GM19395 (cell line): ENCODE measurements at regions not wholly inside any gene's neighbourhood (a gene's known extent, or its start where the extent isn't known, plus 50 kb on each side); places are given as distances from the start of the nearest gene placed in this dataset.
"Not testable (repeated sequence)": the region's sequence is repeated elsewhere in the genome, so short reads cannot be mapped to it uniquely, and the experiment has no call there.

Experiments
- ATAC-seq: cut with Tn5 transposase; IDR thresholded peaks from one replicate; pipeline ENCODE4 v1.9.1; 2021; ENCODE audit warnings: mild to moderate bottlenecking, moderate library complexity; ENCODE audit not compliant: unreplicated experiment

DNA sequence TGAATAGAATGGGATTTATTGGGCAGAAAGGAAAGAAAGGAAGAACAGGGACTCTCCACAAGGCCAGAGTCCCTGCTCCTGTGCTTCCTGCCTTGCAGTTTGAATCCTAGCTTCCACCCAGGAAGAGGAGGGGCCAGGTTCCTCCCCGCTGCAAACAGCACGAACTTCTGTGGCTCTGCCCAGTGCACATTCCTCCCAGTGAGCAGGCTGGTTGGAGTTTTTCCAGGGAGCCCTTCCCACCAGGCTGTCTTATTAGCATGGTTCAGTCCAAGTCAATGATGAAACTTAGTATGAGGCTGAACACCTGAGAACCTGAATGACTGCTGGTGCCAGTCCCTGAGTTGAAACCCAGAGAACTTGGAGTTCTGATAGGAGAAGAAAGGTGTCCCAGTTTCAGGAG lies 247.2 kb downstream of the DUSP10 start:
- ATAC-seq: no peak

DNA sequence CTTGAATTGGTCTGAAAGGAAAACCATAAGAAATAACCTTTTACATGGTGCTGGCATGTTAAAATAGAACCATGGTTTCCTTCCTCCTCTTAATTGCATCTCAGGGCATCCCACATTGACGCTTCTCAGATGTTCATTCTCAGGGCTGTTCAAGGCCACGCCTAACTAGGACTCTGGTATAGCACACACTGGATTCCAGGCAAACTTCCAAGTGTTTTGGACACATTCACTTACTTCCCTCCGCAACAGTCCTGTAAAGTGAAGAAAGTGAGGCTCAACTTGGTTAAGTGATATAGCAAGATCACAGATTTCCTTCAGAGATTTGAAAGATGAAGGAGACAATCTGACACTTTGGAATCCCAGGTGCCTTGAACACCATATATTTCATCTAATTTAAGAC lies 244.8 kb downstream of the DUSP10 start:
- ATAC-seq: no peak

- no peak for ATAC-seq
Observed at GRCh38 chr1:221503268-221503667, 238.6 kb downstream of the DUSP10 start.

DNA sequence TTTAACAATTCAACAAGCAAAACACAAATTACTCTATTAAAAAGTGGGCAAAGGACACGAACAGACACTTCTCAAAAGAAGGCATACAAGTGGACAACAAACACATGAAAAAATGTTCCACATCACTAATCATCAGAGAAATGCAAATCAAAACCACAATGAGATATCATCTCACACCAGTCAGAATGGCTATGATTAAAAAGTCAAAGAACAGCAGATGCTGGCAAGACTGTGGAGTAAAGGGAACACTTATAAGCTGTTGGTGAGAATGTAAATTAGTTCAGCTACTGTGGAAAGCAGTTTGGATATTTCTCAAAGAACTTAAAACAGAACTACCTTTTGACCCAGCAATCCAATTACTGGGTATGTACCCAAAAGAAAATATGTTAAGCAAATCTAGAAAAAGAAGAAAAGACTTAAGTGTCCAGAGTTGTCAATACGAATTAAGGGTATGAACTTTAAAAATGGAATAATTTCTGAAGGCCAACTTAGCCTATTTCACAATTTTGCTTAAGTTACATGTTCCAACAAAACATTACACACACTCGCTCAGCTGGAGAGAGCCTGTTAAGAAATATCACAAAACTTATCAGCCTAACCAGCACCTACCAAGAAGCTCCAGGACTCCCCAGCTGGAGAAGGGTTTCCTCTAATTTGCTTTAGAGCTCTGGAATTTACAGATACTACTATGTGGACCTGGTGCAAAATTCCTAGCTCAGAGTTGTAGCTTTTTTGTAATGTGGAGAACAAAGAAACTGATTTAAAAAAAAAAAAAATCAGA lies 232.1 kb downstream of the DUSP10 start:
- ATAC-seq: no peak

- ATAC-seq: no peak
Observed at GRCh38 chr1:221510793-221511503, 230.9 kb downstream of the DUSP10 start.

DNA sequence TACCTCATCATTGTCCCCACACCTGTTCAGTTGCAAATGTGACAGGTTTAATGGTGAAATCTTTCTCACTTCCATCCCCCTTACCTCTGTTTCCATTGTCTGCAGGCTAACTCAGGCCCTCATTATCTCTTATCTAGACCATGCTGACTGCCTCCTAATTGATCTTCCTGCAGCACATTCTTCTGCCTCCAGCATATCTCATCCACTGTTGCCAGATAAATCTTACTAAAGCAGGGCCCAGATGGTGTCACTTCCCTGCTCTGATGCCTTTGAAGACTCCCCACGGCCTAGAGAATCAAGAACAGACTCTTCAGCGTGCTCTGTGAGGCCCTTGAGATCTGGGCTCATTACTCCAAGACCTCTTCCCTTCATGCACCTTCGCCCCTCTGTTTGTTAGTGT lies 230.1 kb downstream of the DUSP10 start:
- no peak for ATAC-seq

DNA sequence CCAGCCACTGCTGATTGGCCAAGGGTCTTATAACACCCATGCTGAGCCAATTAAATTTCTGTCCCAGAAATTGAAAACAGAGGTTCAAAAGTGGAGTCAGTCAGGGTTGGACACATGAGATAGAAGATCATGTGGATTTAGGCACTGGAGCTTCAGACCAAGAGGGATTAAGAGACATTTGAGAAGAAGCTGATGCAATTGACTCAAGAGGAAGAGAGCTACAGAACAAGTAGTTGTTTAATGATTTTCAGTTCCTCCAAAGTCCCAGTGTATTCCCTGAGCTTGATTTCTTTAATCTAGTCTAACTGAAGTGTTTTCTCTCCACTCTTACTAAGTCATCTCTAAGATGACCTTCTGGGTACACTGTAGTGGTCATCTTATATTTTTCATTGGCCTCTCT lies 227.1 kb downstream of the DUSP10 start:
- ATAC-seq: no peak

DNA sequence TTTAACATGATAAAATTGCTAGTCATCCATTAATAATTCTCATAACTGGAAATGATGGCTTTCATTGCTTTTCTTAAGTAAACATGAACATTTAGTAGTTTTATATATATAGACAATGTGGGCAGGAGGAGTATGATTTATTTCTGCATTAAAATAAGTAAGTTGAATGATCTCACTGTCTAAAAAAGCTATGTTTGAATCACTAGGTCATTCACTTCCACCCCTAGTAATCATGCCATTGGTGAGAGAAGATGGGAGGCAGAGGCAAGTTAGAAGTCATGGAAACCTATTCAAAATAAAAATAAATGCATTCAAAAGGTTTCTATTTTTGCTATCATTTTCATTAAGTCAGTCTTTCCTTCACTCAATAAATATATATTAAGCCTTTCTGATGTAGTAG lies 226.4 kb downstream of the DUSP10 start:
- no peak for ATAC-seq

- no peak for ATAC-seq
Observed at GRCh38 chr1:221517961-221518360, 223.9 kb downstream of the DUSP10 start.

- no peak for ATAC-seq
Observed at GRCh38 chr1:221520250-221520649, 221.6 kb downstream of the DUSP10 start.

- peak; percentile 61 for ATAC-seq
Observed at GRCh38 chr1:221521686-221522085, 220.2 kb downstream of the DUSP10 start.

DNA sequence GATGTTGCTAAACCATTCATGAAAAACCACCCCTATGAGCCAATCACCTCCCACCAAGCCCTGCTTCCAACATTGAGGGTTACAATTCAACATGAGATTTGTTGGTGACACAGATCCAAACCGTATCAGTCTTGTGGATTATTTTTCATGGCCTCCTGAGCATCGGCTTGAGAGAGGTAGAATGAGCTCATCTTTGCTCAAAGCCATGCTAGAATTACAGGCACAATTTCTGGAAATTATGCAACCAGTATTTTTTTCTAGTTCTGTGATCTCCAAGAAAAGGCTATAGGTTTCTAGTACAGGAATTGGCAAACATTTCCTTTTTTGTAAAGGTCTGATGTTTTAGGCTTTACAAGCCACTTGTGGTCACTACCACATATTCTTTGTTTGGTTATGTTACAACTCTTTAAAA lies 219.4 kb downstream of the DUSP10 start:
- ATAC-seq: no peak

GRCh38 chr1:221525749-221526148 lies 216.1 kb downstream of the DUSP10 start:
- no peak for ATAC-seq

GRCh38 chr1:221527302-221527701 lies 214.6 kb downstream of the DUSP10 start:
- no peak for ATAC-seq

DNA sequence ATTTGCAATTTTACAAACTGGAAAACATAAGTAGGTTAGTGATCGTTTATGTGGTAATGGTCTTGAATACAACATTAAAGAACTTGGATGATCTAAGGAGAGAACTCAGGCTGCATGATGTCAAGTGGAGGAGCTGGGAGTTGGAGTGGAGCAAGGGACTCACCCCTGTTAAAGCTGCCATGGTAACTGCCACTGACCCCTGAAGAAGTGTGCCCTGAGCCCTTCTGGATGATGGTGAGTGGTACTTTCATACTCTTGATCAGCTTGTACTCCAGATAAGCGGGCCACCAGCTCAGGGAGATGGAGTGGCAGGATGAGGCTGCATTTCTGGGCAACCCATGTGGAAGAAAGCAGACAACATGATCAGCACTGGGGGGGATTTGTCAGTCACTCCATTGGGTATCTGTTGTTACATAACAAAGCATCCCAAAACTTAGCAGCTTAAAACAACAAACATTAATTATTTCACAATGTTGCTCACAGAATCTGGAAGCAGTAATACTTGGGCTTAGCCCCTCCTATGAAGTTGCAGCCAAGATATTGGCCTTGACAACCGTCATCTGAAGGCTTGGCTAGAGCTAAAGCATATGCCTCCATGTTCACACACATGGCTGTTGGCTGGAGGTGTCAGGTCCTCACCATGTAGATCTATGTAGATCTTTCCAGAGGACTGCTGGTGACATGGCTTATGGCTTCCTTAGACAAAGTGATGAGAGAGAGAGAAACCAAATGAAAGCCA lies 213.8 kb downstream of the DUSP10 start:
- no peak for ATAC-seq

DNA sequence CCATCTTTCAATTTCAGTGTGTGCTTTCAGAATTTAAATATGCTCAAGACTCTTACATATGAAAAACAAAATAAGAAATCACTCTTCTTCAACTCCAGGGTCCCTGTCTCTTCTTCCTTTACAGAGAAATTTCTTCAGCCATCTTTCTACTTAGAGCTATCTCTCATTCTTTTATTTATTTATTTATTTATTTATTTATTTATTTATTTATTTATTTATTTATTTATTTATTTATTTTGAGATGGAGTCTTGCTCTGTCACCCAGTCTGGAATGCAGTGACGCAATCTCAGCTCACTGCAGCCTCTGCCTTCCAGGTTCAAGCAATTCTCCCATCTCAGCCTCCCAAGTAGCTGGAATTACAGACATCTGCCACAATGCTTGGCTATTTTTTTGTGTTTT lies 211.7 kb downstream of the DUSP10 start:
- not testable (repeated sequence) for ATAC-seq

GRCh38 chr1:221530791-221531190 lies 211.1 kb downstream of the DUSP10 start:
- ATAC-seq: no peak

GRCh38 chr1:221532071-221532773 lies 209.7 kb downstream of the DUSP10 start:
- ATAC-seq: no peak

DNA sequence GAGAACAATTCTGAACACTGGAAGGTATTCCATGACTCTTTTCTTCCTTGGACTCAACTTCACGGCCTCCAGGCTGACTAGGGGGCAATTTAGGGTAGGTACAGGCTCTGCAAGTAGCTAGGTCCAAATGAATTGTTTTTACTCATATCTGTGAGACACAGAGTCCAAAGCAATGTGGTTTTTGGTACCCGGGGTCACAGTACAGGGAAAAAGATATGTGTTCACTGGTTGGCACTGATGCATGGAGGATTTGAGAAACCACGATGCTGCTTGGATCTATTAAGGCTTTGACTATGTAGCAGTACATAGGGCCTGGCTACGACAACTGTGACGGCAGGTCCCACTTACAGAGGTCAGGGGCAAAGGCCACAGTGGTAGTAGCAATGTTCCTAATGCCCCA lies 200.6 kb downstream of the DUSP10 start:
- no peak for ATAC-seq

GRCh38 chr1:221543529-221544120 lies 198.3 kb downstream of the DUSP10 start:
- no peak for ATAC-seq

GRCh38 chr1:221548942-221549341 lies 192.9 kb downstream of the DUSP10 start:
- ATAC-seq: no peak
